NCI-H2171 treated with DMSO at 0.1 percent for 48 hours (cell line): ENCODE measurements at regions not wholly inside any gene's neighbourhood (a gene's known extent, or its start where the extent isn't known, plus 50 kb on each side); places are given as distances from the start of the nearest gene placed in this dataset.

Experiments
- DNase-seq: peaks from one replicate; lab custom pipeline; 2025; lab: John Stamatoyannopoulos, UW

GRCh38 chr10:29069941-29070340 is 218.9 kb upstream of the LYZL1 start:
- DNase-seq: no peak

GRCh38 chr10:29078919-29079318 is 210.0 kb upstream of the LYZL1 start:
- DNase-seq: no peak

GRCh38 chr10:29081231-29081630 is 207.6 kb upstream of the LYZL1 start:
- DNase-seq: no peak

GRCh38 chr10:29081951-29082685 is 206.8 kb upstream of the LYZL1 start:
- DNase-seq: no peak

- DNase-seq: no peak
Observed at GRCh38 chr10:29083096-29083495, 205.8 kb upstream of the LYZL1 start.

- DNase-seq: no peak
Observed at GRCh38 chr10:29084681-29085307, 204.1 kb upstream of the LYZL1 start.

GRCh38 chr10:29089091-29089490 is 199.8 kb upstream of the LYZL1 start:
- no peak for DNase-seq

GRCh38 chr10:29096303-29096824 is 192.5 kb upstream of the LYZL1 start:
- no peak for DNase-seq

- DNase-seq: no peak
Observed at GRCh38 chr10:29098423-29098822, 190.4 kb upstream of the LYZL1 start.

GRCh38 chr10:29099001-29099400 is 189.9 kb upstream of the LYZL1 start:
- no peak for DNase-seq

GRCh38 chr10:29099415-29099814 is 189.5 kb upstream of the LYZL1 start:
- DNase-seq: no peak

GRCh38 chr10:29100505-29100904 is 188.4 kb upstream of the LYZL1 start:
- no peak for DNase-seq

- no peak for DNase-seq
Observed at GRCh38 chr10:29102233-29102632, 186.6 kb upstream of the LYZL1 start.

- no peak for DNase-seq
Observed at GRCh38 chr10:29102636-29103035, 186.2 kb upstream of the LYZL1 start.

- DNase-seq: no peak
Observed at GRCh38 chr10:29104661-29105399, 184.0 kb upstream of the LYZL1 start.

GRCh38 chr10:29105516-29106215 is 183.2 kb upstream of the LYZL1 start:
- no peak for DNase-seq

- DNase-seq: no peak
Observed at GRCh38 chr10:29106287-29106686, 182.6 kb upstream of the LYZL1 start.

GRCh38 chr10:29107866-29108498 is 180.9 kb upstream of the LYZL1 start:
- no peak for DNase-seq

GRCh38 chr10:29109707-29110571 is 178.9 kb upstream of the LYZL1 start:
- DNase-seq: no peak

GRCh38 chr10:29112827-29113615 is 175.8 kb upstream of the LYZL1 start:
- no peak for DNase-seq
